Gastrocnemius medialis (tissue), 4 donors: ENCODE measurements at regions not wholly inside any gene's neighbourhood (a gene's known extent, or its start where the extent isn't known, plus 50 kb on each side); places are given as distances from the start of the nearest gene placed in this dataset.

Experiments
- CTCF ChIP-seq, 5 experiments: fragments of 450-650 bp in 3 of 5; fragments of 200-600 bp in 2 of 5; sonication (generic) in 2 of 5; IDR thresholded peaks in 4 of 5; conservative IDR thresholded peaks in 1 of 5; 1 replicate in 4 of 5; 2 replicates in 1 of 5; pipeline ENCODE4 v1.5.1; 2016 to 2019; ENCODE audit warnings: antibody characterized with exemption in 5 of 5, mild to moderate bottlenecking in 3 of 5, moderate library complexity in 3 of 5
- POLR2A ChIP-seq, 2 donors: fragments of 450-650 bp; IDR thresholded peaks; one replicate each; pipeline ENCODE4 v1.6.1; 2017; ENCODE audit warnings: antibody characterized with exemption in 2 of 2, mild to moderate bottlenecking in 2 of 2, moderate library complexity in 2 of 2

DNA sequence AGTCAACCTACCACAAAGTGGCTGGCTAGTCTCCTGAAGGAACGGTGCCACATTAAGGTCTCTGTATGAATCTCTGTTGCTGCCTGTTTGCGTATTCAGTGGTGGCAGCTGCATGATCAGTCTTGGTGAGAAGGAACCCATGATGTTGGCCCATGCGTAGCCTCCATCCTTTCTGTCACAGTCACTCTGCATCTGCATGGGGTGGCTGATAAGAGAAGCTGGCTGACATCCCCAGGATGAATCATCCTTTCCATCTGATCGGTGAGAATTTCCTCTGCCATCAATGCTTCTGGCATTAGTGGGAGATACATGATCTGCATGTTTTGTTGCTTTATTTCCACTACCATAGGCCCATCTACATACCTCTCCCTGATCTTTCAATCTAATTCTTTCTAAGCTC, 199.0 kb upstream of the NECTIN1 start:
- no peak for TF ChIP-seq CTCF (IDR thresholded peaks at IDR 0.05 in 4 of 5, conservative IDR thresholded peaks at IDR 0.05 in 1 of 5)
- no peak for TF ChIP-seq POLR2A (IDR thresholded peaks at IDR 0.05)
